NCI-H2171 (cell line): ENCODE measurements at regions not wholly inside any gene's neighbourhood (a gene's known extent, or its start where the extent isn't known, plus 50 kb on each side); places are given as distances from the start of the nearest gene placed in this dataset.
"Not testable (repeated sequence)": the region's sequence is repeated elsewhere in the genome, so short reads cannot be mapped to it uniquely, and the experiment has no call there.

Experiments used
- DNase-seq: peaks from one replicate; lab custom pipeline; 2025; lab: John Stamatoyannopoulos, UW

- no peak for DNase-seq
These were observed 71.9 kb upstream of the MBNL1 start for GRCh38 chr3:152196782-152197181.

GRCh38 chr3:152197451-152197850 is 71.3 kb upstream of the MBNL1 start:
- DNase-seq: no peak

DNA sequence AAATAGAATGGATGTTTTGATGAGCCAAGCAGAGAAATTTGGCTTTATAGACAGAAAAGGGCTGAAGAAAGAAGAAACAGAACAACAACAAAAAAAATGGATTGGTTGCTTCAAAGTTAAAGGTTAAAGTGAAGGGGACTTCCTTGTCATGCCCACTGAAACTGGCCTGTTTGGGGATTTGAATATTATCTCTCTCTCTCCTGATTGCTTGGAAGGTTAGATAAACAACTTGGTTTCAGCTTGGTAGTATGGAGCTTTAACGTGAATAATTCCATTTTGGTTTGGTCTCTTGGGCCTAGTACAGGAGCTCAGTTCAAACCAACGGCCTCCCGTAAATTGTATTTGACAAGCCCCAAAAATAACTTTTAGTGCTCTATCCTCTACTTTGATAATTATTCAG is 70.8 kb upstream of the MBNL1 start:
- no peak for DNase-seq

GRCh38 chr3:152198665-152199064 is 70.1 kb upstream of the MBNL1 start:
- DNase-seq: no peak

DNA sequence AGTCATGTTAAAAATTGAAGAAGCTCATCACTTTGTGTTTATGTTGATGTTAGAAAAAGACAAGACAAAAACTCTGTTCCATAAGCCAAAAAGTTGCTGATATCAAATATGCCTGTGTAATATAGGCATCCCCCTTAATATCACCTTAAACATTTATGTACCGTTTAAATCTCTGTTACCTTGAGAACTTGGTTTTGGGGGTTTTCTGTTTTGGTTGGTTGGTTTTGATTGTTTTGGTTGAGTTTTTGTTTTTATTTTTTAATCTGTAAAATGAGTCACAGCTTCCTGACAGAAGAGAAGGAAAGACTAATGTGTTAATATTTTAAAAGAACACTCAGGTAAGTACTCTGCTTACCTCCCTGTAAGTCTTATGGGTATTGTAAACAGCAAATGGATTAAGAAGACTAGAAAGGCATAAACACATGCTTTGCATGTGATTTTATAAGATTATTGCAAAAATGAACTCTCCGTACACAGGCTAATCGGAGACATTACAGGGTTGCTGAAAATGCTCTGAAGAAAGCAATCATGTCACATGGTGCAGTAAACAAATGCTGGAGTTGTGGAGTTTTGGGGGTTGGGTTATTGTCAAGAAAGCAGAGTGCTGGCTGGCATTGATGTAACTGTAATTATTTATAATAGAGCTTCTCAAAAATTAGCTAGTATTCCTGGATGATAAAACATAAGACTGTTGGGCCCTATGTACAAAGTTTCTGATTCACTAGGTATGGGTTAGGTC is 69.5 kb upstream of the MBNL1 start:
- no peak for DNase-seq

DNA sequence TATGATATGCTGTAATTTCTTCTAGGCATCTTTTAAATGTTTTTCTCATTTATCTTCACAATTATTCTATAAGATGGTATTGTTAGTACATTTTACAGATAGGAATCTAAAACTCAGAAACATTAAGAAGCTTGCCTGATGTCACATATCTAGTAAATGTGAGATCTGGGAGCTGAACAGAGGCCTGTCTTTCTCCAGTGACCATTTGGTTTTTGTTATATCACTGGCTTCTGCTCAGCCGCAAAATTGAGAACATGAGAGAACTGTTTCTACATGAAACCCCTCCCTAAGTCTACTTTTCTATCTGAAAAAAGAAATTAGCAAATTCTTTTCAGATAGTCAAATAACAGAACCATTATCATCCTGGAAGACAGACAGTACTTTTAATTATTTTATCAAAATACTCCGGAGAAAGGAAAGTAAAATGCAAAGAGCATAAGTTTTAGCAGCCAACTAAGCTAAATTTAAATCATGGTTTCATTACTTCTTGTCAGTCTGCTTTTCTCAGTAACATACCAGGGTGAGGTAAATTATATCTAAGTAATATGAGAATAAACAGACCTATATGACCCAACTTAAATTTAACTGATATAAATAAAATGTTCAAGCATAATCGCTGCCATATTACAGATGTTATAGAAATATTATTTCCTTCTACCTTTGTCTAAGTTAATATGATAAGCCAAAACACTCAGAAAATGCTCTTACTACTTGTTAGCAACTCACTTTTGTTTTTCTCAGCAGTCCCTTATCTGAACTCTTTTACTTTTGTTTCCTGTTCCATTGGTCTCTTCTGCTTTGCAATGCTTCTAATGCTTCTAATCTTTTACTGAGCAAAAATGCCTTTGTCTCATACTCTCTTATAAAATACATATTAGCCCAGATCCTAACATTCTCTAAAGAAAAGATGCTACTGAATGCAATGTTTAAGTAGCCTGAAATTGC is 68.0 kb upstream of the MBNL1 start:
- DNase-seq: no peak

DNA sequence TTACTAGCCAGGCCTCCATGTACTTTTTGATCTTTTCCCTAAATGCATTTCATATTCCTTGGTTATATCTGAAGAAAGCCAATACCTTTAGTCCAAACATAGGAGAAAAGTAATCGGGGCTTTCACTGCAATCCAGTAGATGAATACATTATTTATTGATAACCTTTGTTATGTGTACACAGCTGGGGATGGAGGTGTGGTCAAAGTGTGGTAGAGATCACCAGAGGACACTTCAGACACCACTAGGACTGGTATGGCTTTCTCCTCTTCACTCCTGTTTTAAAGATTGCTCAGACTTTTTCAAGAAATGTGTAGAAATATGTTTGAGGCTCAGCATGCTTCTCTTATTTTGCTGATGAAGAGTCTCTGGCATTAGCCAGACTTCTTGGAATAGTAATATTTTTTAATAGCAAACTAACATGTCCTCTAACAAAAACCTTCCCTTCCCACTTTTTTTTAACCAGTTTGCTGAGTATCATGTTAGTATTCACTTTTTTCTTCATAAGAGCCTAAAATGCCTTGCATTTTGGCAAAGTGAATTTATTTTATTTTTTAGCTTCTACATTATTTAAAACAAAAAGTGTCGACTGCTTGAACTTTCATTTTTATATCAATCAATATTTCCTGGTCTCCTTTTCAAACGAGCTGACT is 65.6 kb upstream of the MBNL1 start:
- no peak for DNase-seq

GRCh38 chr3:152203652-152204051 is 65.1 kb upstream of the MBNL1 start:
- no peak for DNase-seq

DNA sequence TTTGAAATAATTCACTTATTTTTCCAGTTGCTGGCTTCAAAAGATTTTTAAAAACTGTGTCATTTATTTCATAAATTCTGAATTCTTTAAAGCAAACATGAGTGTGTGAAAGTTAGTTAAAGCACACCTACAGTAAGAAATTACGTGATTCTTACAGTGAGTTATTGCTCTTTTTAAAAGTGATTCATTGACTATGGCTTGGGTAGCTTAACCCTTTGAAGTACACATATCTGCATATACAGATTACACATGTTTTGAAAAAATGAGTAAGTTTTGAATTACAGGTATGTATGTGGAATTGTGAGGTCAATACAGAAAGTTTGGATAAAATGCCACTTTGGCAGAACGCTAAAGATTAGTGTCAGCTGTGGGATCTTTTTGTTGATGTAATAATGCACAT is 64.5 kb upstream of the MBNL1 start:
- DNase-seq: no peak

DNA sequence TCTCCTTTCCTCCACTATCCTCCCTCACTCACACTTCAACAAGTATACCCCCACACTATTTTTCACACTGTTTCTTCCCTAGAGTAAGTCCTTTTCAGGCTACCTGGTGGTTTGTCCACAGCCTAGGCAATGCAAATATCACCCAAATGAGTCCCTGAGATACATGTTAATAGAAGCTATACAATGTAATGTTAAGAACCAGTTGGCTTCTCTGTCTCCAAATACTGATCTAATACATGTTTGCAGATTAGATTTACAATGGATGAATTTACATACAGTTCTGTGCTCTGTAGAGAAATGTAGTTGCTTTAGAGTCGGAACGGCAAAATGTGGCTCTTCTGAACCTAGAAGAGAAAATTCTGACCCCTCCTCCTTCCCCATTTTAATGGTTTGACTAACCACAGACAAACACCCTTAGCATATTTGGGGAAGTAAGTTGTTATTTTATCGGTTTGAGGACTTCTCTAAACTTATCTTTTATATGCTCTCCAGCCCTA is 63.6 kb upstream of the MBNL1 start:
- DNase-seq: no peak

DNA sequence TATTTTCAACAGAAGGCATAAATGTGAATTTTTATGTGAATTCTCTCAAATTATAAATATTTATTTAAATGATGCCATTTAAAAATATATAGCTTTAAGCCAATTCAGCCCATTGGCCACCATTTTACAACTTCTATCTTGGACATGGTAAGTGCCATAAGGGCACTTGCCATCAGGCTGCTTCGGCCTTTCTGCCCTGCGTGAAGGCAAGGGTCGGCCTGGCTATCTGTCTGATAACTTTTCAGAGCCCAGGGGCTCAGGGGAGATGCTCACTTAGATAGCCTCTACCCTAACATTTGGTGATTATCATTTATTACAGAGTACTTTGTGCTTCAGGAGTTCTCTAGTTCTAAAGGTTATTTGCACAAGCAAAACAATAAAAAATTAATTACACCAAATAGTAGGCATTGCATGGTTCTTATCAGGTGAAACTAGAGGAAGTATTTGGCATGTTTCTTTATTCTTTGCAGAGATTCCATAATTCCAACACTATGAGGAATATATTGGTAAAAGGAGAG is 62.4 kb upstream of the MBNL1 start:
- DNase-seq: no peak

GRCh38 chr3:152208439-152208838 is 60.3 kb upstream of the MBNL1 start:
- no peak for DNase-seq

DNA sequence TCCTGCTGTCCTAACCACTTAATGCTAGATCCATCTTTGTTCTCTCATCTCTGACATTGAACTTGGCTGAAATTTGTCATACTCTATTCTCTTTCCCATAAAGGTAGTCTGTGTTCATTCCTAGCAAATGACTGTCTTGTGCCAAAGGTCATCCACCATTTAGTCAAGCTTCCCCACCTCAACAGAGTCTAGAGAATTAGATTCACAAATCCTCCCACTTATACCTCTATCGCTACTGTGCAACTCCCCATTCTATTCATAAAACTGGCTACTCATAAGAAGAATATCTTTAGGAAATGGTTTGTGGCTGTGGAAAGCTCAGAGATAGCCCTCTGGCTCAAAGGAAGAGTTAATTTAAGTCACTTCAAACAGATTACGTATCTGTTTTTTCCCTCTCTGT is 59.7 kb upstream of the MBNL1 start:
- DNase-seq: no peak

DNA sequence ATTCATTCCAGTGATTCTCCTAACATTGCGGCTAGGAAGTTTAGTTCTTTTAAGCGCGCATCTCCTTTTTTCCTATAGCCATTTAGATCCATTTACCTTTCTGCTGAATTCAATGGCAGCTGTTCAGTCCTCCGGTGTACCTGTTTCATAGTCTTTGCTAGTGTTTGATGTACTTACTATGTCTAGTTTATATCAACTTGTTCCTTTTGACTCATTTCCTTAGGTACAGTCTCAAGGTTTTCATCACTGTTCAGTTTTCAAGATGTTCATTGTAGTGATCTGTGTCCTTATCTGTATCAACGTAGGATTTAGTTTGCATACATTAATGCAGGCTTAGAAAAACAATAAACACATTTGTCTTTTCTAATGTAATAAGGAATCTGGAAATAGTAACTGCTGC is 59.0 kb upstream of the MBNL1 start:
- no peak for DNase-seq

DNA sequence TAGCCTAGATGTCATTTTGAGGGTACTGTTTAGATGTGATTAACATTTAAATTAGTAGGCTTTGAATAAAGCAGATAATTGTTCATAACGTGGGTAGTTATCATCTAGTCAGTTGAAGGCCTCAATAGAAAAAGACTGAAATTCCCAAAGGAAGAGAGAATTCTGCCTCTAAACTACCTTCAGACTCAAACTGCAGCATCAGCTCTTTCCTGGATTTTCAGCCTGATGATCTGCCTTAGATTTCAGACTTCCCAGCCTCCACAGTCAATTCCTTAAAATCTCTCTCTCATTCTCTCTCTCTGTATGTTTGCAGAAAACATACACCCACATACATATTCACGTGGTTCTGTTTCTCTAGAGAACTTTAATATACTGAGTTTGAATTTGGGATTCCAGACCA is 58.0 kb upstream of the MBNL1 start:
- DNase-seq: no peak

- no peak for DNase-seq
These were observed 57.1 kb upstream of the MBNL1 start for GRCh38 chr3:152211655-152212054.

DNA sequence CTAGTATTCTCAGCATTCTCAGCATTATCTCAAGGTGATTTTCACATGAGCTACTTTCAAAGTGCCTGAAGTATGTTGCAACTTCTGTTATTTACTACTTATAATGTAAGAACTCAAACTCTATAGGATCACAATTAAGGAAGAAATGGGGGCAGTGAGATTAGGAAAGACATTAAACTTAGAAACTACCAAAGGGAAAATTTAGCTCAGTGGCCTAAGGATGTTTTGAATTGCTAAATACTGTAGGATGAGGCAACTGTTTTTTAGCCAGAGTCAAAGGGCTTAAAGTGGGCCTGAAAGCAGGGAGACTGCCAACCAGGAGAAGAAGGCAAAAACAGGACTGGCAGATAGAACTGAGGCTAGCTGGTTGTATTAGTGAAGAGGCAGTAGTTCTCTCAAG is 55.5 kb upstream of the MBNL1 start:
- DNase-seq: no peak

DNA sequence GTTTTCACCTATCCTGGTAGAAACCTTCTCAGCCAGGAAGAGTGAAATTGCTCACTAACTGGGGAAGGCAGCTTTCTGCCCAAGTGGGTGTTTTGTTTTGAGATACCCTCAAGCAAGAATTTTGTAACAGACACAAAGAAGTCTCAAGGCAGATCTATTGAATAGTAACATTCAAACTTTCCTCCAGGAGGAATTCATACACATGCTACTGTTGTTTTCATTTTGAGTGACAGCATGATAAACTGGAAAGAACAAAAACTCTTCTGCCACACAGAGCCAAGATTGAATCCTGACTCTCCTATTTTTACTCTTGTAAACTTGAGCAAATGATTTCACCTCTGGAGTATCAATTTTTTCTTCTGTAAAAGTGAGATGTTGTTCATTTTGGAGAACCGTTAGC is 54.8 kb upstream of the MBNL1 start:
- DNase-seq: no peak

DNA sequence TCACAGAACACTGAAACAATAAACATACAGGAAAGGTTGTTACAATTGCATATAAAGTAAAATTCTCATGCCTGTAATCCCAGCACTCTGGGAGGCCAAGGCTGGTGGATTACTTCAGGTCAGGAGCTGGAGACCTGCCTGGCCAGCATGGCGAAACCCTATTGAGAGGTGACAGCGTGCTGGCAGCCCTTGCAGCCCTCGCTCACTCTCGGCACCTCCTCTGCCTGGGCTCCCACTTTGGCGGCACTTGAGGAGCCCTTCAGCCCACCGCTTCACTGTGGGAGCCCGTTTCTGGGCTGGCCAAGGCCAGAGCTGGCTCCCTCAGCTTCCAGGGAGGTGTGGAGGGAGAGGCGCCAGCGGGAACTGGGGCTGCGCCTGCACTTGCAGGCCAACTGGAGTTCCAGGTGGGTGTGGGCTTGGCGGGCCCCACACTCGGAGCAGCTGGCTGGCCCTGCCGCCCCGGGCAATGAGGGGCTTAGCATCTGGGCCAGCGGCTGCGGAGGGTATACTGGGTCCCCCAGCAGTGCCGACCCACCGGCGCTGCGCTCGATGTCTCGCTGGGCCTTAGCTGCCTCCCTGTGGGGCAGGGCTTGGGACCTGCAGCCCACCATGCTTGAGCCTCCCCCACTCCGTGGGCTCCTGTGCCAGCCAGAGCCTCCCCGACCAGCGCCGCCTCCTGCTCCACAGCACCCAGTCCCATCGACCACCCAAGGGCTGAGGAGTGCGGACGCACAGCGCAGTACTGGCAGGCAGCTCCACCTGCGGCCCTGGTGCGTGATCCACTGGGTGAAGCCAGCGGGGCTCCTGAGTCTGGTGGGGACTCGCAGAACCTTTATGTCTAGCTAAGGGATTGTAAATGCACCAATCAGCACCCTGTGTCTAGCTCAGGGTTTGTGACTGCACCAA is 51.5 kb upstream of the MBNL1 start:
- not testable (repeated sequence) for DNase-seq

DNA sequence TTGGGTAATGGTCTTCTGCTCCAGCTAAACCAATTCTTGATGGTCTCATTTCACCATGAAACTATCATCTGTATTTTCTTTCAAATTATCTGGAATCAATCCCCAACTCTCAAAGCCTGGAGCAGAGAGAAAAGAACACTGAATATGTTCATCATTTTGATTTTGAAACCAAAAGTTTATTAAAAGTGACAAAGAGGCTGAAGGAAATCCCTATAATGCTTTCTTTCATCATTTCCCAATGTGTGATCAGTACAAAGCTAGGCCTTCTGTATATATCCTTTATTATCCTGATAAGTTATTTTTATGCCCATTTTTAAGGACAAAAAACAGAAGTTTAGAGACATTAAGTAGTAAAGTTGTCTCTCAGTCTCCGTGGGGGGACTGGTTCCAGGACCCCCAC is 50.1 kb upstream of the MBNL1 start:
- no peak for DNase-seq
